Fibroblast of skin of back (primary cell): ENCODE measurements at regions not wholly inside any gene's neighbourhood (a gene's known extent, or its start where the extent isn't known, plus 50 kb on each side); places are given as distances from the start of the nearest gene placed in this dataset.
A peak's percentile ranks its signal among the peaks of the same experiment; 100 is the strongest.

Source experiments
- DNase-seq: peaks from one replicate; pipeline ENCODE4 v3.0.0-alpha.2; 2013

DNA sequence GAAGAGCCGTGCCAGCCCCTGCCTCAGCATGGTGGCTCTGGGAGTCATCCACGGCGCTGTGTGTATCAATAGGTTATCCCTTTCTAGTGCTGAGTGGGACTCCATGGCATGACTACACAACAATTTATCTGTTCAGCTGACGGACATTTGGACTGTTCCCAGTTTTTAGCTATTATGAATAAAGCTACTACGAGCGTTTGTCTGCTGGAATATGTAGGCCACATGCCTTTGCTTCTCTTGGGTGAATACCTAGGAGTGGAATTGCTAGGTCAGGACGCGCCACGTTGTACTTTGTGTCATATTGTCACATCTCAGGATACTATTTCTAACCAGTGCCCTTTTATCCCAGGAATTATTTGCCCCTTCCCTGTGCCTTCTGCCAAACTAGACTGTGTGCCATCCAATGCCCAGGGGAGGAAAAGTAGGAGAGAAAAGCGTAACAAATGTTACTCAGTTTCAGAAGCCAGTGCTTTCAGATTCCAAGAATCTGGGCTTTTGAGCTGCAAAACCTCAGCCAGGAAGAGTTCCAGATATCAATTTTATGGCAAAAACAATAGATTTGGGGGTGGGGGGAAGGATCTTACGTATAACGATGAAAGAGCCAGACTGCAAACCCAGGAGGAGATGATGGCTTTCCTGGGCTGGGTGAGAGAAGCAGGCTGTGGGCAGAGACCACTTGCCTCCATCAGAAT, 62.5 kb upstream of the NCOR2 start:
- no peak for DNase-seq

DNA sequence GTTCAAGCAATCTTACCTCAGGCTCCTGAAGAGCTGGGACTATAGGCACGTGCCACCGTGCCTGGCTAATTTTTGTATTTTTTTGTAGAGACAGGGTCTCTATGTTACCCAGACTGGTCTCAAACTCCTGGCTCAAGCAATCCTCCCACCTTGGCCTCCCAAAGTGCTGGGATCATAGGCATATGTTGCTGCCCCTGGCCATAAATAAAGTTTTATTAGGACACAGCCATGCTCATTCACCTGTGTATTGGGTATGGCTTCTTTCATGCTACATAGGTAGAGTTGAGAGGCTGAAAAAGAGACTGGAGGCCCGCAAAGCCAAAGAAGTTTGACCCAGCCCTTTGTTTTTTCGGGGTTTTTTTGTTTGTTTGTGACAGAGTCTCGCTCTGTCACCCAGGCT, 61.7 kb upstream of the NCOR2 start:
- no peak for DNase-seq

DNA sequence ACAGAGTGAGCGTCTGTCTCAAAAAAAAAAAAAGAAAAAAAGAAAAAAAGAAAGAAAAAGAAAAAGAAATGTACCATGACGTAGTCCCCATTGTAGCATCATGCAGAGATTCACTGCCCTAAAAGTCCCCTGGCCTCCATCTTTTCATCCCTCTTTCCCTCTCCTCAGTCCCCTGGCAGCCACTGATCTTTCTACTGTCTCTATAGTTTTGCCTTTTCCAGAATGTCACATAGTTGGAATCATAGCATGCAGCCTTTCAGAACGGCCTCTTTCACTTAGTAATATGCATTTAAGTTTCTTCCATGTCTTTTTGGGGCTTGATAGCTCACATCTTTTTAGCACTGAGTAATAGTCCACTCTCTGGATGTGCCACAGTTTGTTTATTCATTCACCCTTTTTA, 60.5 kb upstream of the NCOR2 start:
- DNase-seq, result no peak

GRCh38 chr12:124626971-124627411, 59.6 kb upstream of the NCOR2 start:
- DNase-seq, result peak; percentile 54

DNA sequence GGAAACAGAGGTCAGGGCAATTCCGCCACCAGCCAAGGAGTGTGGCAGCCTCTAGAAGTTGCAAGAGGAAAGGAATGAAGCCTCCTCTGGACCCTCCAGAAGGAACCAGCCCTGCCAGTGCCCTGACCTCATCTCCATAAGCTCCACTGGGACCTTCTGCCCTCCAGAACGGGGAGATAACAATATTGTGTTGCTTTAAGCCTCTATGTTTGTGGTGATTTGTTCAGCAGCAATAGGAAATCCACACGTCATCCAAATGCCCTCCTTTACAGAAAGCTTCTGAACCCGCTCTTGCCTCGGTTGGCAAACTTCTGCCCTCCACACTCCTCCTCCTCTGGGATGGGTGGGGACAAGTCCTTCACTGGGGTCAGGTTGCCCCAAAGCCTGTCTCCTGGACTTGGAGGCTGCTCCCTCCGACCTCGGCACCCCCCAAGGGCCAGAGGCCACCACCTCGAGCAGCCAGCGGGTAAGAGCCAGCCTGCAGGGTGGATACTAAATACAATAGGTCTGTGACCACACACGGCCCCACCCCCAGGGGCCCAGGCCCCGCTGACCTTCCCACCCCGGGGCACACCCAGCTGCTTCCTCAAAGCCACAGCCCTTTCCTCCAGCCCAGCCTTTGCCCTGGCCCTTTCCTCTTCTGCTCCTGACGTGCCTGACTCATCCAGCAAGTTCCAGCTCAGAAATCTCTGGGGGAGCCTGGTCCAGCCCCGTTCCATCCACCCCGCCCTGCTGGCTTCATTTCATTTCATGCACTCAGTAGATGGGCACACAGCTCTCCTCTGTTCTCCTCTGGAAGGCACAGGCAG, 58.7 kb upstream of the NCOR2 start:
- peak; percentile 87 for DNase-seq

GRCh38 chr12:124624823-124625222, 57.4 kb upstream of the NCOR2 start:
- DNase-seq, result no peak

GRCh38 chr12:124623344-124624035, 56.1 kb upstream of the NCOR2 start:
- DNase-seq, result no peak

- no peak for DNase-seq
Observed at GRCh38 chr12:124622764-124623163, 55.4 kb upstream of the NCOR2 start.

DNA sequence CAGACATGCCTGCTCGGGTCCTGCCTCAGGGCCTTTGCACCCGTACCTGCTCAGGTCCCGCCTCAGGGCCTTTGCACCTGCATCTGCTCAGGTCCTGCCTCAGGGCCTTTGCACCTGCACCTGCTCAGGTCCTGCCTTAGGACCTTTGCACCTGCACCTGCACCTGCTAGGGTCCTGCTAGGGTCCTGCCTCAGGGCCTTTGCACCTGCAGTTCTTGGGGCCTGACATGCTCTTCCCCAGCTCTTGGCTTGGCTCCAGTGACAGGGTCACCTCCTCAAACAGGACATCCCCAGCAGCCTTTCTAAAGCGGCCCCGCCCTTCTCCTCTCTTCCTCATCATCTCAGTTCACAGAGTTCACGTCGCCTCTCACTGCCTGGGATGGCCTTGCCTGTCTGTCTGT, 54.9 kb upstream of the NCOR2 start:
- no peak for DNase-seq

- DNase-seq, result no peak
Observed at GRCh38 chr12:124621296-124621660, 53.9 kb upstream of the NCOR2 start.

GRCh38 chr12:124620606-124621295, 53.3 kb upstream of the NCOR2 start:
- DNase-seq, result no peak

GRCh38 chr12:124618291-124618902, 51.0 kb upstream of the NCOR2 start:
- DNase-seq, result no peak

GRCh38 chr12:124617615-124618014, 50.2 kb upstream of the NCOR2 start:
- DNase-seq, result no peak
